ENCODE measurements at regions not wholly inside any gene's neighbourhood (a gene's known extent, or its start where the extent isn't known, plus 50 kb on each side); places are given as distances from the start of the nearest gene placed in this dataset.
"Not testable (repeated sequence)": the region's sequence is repeated elsewhere in the genome, so short reads cannot be mapped to it uniquely, and the experiment has no call there.

GRCh38 chr9:90156318-90156717 lies 486.3 kb downstream of the DIRAS2 start:
- Histone ChIP-seq H3K4me3 (no peak overlapping the region), H3K27ac (no peak overlapping the region), H3K27me3 (peaks cover 4% of the 10 kb centered on the region), H3K9me3 (no peaks in the 10 kb centered on the region), H3K4me1 (no peaks in the 10 kb centered on the region), H3K36me3 (no peaks in the 10 kb centered on the region)
- TF ChIP-seq CTCF (IDR thresholded peaks at IDR 0.05) = no peak
- TF ChIP-seq EP300 (IDR thresholded peaks at IDR 0.05) = no peak
- TF ChIP-seq POLR2A (IDR thresholded peaks at IDR 0.05) = no peak
- no peak for TF ChIP-seq POLR2AphosphoS5 (IDR thresholded peaks at IDR 0.05)
- WGBS = 86% methylated on average over 2 of the region's 2 CpGs
- DNase-seq (ENCODE audit: low spot score in 2 of 2) = no peak

DNA sequence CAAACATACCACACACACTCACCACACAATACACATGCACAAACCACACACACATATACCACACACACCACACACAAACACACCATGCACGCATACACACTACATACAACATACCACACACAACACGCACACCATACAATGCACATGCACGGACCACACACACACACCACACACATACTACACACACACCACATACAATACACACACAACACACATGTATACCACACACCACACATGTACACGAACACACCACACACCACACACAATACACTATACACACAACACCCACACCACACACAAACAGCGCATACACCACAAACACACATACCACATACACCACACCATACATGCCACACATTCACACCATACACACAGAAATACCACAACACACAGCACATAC lies 480.3 kb downstream of the DIRAS2 start:
- Histone ChIP-seq H3K36me3 (no peaks in the 10 kb centered on the region), H3K27me3 (peaks cover 4% of the 10 kb centered on the region), H3K4me3 (no peak overlapping the region), H3K4me1 (no peaks in the 10 kb centered on the region), H3K9me3 (no peaks in the 10 kb centered on the region), H3K27ac (no peak overlapping the region)
- TF ChIP-seq POLR2A (IDR thresholded peaks at IDR 0.05) (no peak), POLR2AphosphoS5 (IDR thresholded peaks at IDR 0.05) (no peak)
- DNase-seq (ENCODE audit: low spot score in 2 of 2) = no peak
- 95% methylated on average over 5 of the region's 5 CpGs for WGBS

DNA sequence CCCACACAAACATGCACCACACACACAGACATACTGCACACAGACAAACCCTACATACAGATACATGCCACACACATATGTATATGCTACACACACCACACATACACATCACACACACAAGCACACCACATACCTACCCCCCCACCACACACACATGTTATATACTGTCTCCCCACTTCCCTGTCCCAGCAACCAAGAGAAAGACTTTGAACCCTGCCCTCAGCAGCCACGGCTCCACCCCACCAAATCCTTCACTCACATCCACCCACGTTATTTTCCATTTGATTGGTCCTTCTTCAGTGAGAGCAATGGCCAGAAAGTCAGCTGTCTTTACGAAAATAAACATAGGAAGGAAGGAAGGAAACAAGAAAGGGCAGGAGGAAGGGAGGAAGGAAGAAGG lies 479.8 kb downstream of the DIRAS2 start:
- H3K9me3 ChIP-seq = no peaks in the 10 kb centered on the region
- TF ChIP-seq EP300 (IDR thresholded peaks at IDR 0.05) (no peak), CTCF (IDR thresholded peaks at IDR 0.05) (no peak), POLR2A (IDR thresholded peaks at IDR 0.05) (no peak), POLR2AphosphoS5 (IDR thresholded peaks at IDR 0.05) (no peak)
- H3K4me1 ChIP-seq = no peaks in the 10 kb centered on the region
- H3K27ac ChIP-seq = no peak overlapping the region
- DNase-seq (ENCODE audit: low spot score in 2 of 2) = no peak
- H3K36me3 ChIP-seq = no peaks in the 10 kb centered on the region
- 51% methylated on average over 3 of the region's 3 CpGs for WGBS
- no peak overlapping the region for H3K4me3 ChIP-seq
- peaks cover 4% of the 10 kb centered on the region for H3K27me3 ChIP-seq

DNA sequence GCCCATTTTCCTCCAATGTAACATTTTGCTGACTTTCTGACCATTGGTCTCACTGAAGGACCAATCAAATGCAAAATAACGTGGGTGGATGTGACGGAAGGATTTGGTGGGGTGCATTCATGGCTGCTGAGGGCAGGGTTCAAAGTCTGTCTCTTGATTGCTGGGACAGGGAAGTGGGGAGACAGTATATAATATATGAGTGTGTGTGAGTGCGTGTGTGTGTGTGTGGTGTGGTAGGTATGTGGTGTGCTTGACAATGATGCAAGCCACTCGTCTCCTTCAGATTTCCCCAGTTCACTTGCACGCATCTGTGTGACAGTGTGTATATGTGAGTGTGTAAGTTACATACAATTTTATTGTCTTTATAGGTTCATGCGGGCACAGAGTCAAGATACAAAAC lies 477.3 kb downstream of the DIRAS2 start:
- WGBS = 68% methylated on average over 6 of the region's 6 CpGs
- Histone ChIP-seq H3K36me3 (no peaks in the 10 kb centered on the region), H3K27ac (no peak overlapping the region), H3K4me3 (no peak overlapping the region), H3K27me3 (no peaks in the 10 kb centered on the region), H3K9me3 (no peaks in the 10 kb centered on the region), H3K4me1 (no peaks in the 10 kb centered on the region)
- TF ChIP-seq POLR2AphosphoS5 (IDR thresholded peaks at IDR 0.05) = no peak
- TF ChIP-seq CTCF (IDR thresholded peaks at IDR 0.05) = no peak
- no peak for TF ChIP-seq EP300 (IDR thresholded peaks at IDR 0.05)
- TF ChIP-seq POLR2A (IDR thresholded peaks at IDR 0.05) = no peak
- DNase-seq (ENCODE audit: low spot score in 2 of 2) = no peak

DNA sequence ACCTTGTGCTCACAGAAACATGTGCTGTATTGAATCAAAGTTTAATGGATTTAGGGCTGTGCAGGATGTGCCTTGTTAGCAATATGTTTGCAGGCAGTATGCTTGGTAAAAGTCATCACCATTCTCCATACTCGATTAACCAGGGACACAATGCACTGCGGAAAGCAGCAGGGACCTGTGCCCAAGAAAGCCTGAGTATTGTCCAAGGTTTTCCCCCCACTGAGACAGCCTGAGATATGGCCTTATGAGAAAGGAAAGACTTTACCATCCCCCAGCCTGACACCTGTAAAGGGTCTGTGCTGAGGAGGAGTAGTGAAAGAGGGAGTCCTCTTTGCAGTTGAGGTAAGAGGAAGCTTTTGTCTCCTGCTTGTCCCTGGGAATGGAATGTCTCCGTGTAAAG lies 476.2 kb downstream of the DIRAS2 start:
- H3K9me3 ChIP-seq; H3K27ac ChIP-seq; H3K27me3 ChIP-seq; H3K36me3 ChIP-seq; H3K4me3 ChIP-seq; H3K4me1 ChIP-seq; DNase-seq (ENCODE audit: low spot score in 2 of 2): not testable (repeated sequence)
- 39% methylated on average over 3 of the region's 3 CpGs for WGBS

- no peaks in the 10 kb centered on the region for H3K36me3 ChIP-seq
- no peaks in the 10 kb centered on the region for H3K27me3 ChIP-seq
- 25% methylated on average over 2 of the region's 2 CpGs for WGBS
- no peak overlapping the region for H3K27ac ChIP-seq
- TF ChIP-seq CTCF (IDR thresholded peaks at IDR 0.05) (no peak), EP300 (IDR thresholded peaks at IDR 0.05) (no peak), POLR2A (IDR thresholded peaks at IDR 0.05) (no peak), POLR2AphosphoS5 (IDR thresholded peaks at IDR 0.05) (no peak)
- H3K4me3 ChIP-seq = no peak overlapping the region
- DNase-seq (ENCODE audit: low spot score in 2 of 2) = no peak
- no peaks in the 10 kb centered on the region for H3K4me1 ChIP-seq
- no peaks in the 10 kb centered on the region for H3K9me3 ChIP-seq
Measured at GRCh38 chr9:90167914-90168313, 474.7 kb downstream of the DIRAS2 start.

All from suprapubic skin (tissue), 4 donors.